ACHN (cell line): ENCODE measurements at regions not wholly inside any gene's neighbourhood (a gene's known extent, or its start where the extent isn't known, plus 50 kb on each side); places are given as distances from the start of the nearest gene placed in this dataset.
"Not testable (repeated sequence)": the region's sequence is repeated elsewhere in the genome, so short reads cannot be mapped to it uniquely, and the experiment has no call there.

Experiments used
- DNase-seq: peaks from one replicate; pipeline ENCODE4 v3.0.0-alpha.2; 2015
- in situ Hi-C: cut with HindIII; loops from 2 replicates; pipeline ENCODE4 v1.10.0; 2017; ENCODE audit warnings: low sequenced_read_pairs, low pct_ligation_motif_present, low pct_unique_long_range_greater_than_20kb

DNA sequence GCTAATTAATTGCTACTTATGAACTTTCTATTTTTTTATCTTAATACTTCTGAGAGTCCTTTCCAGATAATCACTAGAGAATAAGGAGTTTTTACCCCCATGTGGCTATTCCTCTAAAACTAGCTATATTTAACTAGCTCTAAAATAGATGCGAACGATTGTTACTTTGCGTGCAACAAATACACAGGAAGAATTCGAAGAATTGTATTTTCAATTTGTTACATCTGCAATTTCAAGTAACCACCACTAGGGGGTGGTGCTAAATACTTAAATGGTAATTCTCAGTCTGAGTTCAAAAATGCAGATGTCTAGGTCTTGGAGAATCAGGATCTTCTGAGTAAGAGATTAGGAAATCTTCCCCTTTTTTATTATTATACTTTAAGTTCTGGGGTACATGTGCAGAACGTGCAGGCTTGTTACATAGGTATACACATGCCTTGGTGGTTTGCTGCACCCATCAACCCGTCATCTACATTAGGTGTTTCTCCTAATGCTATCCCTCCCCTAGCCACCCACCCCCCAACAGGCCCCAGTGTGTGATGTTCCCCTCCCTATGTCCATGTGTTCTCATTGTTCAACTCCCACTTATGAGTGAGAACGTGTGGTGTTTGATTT lies 80.9 kb upstream of the KIF2A start:
- DNase-seq, in situ Hi-C loops: not testable (repeated sequence)

DNA sequence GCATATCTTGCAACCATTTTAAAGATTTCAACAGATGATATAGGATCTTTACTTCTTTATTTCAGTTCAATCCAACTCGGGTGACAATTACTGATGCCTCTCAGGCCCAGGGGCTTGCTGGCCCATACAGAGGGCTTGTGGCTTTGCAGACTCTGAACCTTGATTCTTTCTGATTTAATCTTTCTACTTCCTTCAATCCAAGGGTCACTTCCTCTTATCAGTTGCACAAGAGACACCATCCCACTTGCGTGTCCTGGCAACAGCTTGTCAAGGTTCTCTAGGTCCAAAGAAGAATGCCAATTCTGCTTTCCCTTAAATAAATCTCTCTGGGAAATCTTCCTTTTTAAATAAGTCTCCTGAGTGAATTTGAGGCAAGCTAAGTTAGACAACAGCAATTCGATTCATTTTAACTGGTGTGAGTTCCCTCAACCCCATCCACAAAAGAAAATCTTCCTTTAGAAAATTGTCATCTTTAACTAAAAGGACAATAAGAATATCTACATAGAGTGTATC lies 75.1 kb upstream of the KIF2A start:
- in situ Hi-C loops, DNase-seq: not testable (repeated sequence)

DNA sequence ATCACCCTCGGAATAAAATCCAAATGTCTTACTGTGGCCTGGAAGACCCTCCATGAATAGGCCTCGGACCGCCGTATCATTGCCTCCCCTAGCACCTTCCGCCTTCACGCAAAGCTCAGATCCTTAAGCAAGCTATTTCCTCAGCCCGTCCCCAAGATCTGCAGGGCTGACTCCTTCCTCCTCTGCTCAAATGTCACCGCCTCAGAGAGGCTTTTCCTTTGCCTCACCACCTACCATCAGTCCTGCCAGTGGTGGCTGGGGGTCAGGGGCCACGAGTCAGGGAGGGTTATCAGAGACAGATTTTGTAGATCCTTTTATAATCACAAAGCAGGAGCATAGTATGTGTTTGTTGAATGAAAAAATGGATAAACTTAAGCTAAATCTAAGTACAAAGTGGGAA lies 74.4 kb upstream of the KIF2A start:
- DNase-seq, result no peak
- in situ Hi-C loops, result no loop called here

DNA sequence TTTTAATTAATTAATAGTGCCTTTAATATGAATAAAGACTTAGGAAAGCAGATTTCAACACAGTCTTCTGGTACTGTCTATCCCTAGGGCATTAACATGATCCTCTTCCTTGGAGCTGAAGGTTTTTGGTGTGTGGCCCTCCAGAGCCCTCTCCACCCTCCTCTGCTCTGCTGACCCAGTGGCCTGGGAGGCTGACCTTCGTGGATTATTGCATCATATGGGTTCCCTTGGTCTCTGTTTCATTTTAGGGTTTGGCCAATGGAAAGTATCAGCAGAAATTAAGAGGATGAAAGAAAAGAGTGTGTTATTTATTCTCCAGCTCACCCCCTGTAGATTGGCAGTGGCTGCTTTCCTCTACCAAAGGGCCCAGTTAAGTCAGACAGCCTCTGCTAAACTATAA lies 73.8 kb upstream of the KIF2A start:
- in situ Hi-C loops, DNase-seq: not testable (repeated sequence)

DNA sequence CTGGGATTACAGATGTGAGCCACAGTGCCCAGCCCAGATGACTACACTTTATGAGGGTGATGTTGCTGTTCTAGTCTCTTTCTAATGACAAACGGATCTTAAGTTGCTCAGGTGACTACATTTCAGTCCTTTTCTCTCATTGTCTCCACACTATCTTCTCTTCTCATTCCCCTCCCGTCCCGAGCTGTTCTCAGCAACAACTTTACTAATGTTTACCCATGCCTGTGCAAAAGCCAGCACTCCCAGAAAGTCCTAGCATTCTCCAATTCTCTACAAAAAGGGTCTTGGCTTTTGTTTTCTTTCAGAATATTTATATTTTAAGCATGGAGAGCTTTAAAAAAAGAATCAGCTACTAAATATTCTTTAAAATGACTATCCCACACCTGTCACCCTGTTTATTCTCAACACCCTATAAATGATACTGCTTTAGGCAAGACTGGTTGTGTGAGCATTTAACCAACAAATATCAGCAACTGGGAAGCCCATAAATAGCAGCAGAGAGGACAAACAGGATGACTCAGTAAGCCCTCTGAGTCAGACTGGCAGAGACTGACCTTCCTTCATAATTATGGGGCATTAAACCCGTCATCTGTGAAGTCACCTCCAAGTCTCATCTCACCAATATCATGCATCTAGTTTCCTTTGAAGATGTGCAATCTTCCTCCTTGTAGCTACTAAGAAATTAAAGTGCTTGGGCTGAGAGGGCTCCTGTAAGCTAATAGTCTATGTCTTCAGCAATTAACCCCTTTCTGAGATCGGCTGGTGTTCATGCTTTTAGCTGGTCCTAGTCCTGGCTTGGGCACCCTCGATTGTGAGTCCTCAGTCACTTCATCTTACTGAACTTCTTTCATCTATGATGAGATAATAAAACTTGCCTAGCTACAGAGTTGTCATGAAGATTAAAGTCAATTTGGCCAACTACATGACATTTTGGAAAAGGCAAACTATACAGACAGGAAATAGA lies 72.6 kb upstream of the KIF2A start:
- in situ Hi-C loops, result not testable (repeated sequence)
- peak; percentile 63 for DNase-seq

DNA sequence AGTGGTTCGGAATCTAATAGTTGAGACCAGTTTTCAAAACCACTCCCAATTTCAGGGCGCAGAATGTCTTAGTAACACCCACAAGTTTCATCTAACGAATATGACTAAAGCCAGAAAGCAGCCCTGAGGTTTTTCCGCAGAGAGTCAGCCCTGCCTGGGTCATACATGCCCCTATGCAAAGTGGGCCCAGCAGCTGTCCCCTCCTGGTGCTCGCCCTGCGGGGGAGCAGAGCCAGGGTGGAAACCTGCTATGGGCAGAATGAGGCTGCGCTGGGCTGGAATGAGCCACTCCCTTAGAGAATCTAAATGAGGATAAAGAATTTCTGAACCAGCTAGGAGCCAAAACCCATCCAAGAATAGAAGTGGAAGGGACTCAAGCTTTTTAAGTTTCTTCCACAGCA lies 69.4 kb upstream of the KIF2A start:
- DNase-seq, in situ Hi-C loops: not testable (repeated sequence)

DNA sequence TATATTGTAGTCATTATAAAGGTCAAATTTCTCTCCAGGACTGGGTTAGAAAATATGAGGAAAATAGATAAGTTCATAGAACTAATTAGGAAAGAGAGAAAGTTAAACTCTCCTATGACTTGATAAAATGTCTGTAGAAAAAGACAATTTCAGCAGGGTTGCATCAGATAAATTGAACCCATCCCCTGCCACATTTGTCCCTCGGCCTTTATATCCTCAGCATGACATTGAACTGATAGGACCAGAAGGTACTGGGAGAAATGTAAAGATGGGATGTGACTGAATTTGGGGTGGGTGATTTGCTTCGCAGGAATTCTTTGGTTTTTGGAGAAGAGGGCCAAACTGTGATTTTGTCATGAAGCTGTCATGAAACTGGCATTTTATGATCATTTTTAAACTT lies 68.1 kb upstream of the KIF2A start:
- in situ Hi-C loops, DNase-seq: not testable (repeated sequence)

DNA sequence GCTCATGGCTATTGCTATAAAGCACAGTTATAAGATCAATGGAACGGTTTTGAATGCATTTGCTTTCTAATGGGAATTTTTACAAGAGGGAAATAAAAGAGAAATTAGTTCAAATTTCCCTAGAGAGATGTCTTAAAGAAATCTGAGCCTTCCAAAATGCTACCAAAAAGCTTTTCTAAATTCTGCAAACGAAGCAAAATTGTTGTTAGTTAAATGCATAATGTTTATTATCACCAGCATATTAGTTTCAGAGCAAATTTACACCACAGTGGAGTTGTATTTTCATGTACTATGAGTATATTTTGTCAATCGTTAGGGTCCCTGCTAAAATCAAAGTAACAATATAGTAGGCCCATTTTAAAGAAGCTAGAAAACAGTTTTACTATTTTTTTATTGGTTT lies 67.4 kb upstream of the KIF2A start:
- in situ Hi-C loops, DNase-seq: not testable (repeated sequence)

DNA sequence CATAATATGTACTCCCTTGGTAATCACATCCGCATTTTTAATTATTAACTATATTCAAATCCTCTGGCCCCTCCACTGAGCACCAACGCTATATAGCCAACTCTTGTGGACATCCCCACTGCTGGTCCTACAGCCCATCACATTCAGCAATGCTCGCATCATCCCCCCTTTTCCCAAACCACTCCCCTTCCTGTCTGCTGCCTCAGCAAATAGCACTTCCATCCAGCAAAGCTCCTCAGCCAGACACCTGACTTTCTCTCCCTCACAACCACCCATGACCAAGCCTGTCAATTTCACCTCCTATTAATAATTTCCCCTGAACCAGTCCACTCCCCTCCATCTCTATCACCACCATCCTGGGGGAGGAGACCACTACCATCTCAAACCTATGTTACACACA lies 65.5 kb upstream of the KIF2A start:
- in situ Hi-C loops, DNase-seq: not testable (repeated sequence)

DNA sequence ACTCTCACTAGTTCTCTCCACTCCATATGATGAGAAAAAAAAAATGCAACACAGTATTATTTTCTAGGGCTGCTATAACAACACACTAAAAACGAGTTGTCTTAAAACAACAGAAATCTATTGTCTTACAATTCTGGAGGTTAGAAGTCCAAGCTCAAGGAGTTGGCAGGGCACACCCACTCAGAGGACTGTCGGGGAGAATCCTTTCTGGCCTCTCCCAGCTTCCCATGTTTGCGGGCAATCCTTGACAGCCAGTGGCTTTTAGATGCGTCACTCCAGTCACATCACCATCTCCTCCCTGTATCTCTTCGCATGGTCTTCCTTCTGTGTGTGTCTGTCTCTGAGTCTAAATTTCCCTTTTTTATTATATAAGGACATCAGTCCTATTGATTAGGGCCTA lies 64.0 kb upstream of the KIF2A start:
- in situ Hi-C loops, DNase-seq: not testable (repeated sequence)

DNA sequence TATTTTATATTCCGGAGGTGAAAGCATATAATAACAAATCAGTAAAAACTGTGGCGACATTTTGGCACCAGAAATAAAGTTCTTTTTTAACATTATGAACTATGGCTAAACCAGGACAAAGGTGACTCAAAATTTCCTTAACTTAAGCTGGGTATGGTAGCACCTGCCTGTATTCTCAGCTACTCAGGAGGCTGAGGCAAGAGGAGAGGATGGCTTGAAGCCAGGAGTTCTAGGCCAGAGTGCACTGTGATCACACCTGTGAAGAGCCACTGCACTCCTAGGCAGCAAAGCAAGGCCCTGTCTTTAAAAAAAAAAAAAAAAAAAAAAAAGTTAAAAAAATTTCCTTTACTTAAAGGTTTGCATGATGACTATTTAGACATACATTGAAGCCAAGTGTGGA lies 63.0 kb upstream of the KIF2A start:
- in situ Hi-C loops, DNase-seq: not testable (repeated sequence)

DNA sequence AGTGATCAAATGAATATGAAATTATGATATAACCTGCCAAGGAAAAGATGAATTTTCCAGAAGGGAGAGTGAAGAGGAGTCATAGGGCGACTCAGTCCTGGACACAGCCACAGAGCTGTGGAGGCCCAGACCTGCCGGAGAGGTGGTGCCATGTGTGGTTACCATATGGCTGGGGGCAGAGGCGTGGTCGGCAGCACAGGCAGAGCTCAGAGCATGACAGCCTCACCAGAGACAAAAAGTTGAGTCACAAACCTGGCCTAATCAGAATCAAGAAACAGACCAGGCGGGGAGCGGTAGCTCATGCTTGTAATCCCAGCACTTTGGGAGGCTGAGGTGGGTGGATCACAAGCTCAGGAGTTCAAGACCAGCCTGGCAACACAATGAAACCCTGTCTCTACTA lies 57.8 kb upstream of the KIF2A start:
- in situ Hi-C loops, DNase-seq: not testable (repeated sequence)

DNA sequence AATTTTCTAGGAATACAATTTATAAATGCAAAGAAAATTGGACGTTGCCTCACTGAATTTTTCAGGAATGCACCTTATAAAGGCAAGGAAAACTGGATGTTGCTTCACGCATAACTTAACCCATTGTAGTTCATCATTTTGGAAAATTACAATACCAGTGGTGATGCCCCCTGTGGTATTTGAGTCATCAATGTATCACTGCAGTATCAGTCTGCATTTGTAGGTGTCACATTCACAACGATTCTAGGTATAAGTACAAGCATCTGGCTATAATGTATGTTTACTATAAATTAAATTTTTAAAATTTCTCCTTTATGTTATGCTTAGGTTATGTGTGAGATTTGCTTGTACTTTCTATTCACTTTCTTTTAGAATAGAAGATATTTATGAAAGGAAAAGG lies 55.9 kb upstream of the KIF2A start:
- in situ Hi-C loops, result not testable (repeated sequence)

DNA sequence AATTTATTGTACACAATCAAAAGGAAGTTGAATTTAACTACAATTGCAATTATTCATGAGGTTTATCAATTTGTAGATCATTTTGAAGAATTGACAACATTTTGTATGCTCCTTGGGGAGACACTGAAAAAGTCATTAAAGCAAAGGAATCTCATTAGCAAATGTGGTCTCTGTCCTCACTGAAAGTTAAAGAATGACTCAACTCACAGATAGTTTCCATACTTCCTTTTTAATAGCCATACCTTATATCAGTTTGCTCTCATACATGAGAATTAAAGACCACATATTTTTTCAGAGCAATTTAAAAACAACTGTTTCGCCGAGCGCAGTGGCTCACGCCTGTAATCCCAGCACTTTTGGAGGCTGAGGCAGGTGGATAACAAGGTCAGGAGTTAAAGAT lies 55.1 kb upstream of the KIF2A start:
- DNase-seq, in situ Hi-C loops: not testable (repeated sequence)

More for the DNA sequence above, 55.9 kb upstream of the KIF2A start:
- not testable (repeated sequence) for DNase-seq

DNA sequence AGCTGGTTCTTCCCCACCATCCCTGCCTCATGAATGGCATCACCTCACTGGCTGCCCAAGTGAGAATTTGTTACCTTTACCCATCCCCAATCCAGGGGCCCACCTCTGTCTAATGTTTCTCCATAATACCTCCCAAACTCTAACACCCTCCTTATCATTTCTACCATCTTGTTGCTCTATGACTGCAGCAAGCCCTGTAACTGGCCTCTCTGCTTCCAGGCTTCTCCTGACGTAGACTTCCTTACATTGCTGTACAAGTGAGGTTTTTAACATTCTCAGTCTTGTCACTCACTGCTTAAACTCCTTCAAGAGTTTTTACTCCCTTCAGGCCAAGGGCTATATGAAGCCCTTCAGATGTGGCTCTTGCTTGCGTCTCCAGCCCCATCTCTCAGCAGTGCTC lies 53.5 kb upstream of the KIF2A start:
- in situ Hi-C loops, DNase-seq: not testable (repeated sequence)

DNA sequence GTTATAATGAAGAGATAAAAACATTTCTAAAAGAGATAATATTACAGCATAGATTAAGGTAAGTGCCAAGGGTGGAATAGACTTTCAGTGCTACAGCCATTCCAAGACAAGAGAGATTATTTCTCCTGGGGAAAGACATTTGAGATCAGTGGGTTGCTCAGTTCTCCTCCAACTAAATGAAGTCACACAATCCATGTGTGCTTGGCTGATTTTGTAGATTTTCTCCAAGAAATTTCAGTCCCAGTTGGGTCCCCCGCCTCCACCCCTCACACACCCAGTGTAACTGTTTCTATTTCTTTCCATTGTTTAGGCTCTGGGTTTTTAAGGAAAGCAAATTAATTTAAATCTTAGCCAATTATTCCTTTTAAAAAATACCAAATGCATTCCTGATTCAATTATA lies 50.5 kb upstream of the KIF2A start:
- DNase-seq, in situ Hi-C loops: not testable (repeated sequence)

DNA sequence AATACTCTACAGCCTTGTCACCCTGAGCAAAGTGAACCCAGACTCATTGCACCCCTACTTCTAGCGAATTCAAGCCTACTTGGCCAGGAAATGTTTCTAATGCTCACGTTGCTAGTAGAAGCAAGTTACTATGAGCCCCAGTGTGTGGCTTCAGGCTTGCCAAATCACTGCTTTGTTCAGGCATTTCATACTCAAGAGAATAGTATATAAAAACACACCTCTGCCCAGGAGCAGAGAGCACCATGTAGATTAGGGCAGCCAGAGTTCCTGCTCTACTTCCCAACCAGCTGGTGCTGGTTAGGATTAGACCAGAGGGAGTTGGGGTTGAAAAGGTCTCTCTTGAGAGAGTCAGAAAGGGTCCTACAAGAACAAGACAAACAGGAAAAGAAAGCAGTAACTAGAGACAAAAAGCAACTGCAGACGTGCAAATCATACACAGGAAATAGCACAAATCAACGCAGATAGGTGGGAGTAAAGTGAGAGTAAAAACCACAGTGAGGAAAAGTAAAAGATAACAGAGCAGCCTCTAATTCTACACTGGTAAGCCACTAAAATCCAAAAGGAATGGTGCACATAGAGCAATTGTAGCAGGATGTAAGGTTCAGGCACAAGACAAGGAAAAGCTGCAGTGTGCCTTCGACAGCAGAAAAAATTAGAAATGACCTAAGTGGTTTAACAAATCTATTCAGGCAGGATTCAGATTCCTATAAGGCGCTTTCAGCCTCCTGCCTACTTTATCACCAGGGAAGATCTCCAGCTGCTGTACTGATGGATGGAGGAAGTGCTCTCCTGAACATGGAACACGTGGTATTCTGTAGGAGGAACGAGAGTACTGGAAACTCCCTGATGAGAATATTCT lies 49.6 kb upstream of the KIF2A start:
- DNase-seq, result no peak
- in situ Hi-C loops, result no loop called here
